T-helper 9 cell (primary cell): ENCODE measurements at regions not wholly inside any gene's neighbourhood (a gene's known extent, or its start where the extent isn't known, plus 50 kb on each side); places are given as distances from the start of the nearest gene placed in this dataset.
"Not testable (repeated sequence)": the region's sequence is repeated elsewhere in the genome, so short reads cannot be mapped to it uniquely, and the experiment has no call there.

Experiments used
- DNase-seq: peaks from one replicate; pipeline ENCODE4 v3.0.0-alpha.2; 2020

- DNase-seq, result no peak
These were observed 85.0 kb upstream of the FAM241A start for GRCh38 chr4:112060212-112060611.

- no peak for DNase-seq
These were observed 83.9 kb upstream of the FAM241A start for GRCh38 chr4:112061207-112061817.

GRCh38 chr4:112063260-112063659, 82.0 kb upstream of the FAM241A start:
- no peak for DNase-seq

DNA sequence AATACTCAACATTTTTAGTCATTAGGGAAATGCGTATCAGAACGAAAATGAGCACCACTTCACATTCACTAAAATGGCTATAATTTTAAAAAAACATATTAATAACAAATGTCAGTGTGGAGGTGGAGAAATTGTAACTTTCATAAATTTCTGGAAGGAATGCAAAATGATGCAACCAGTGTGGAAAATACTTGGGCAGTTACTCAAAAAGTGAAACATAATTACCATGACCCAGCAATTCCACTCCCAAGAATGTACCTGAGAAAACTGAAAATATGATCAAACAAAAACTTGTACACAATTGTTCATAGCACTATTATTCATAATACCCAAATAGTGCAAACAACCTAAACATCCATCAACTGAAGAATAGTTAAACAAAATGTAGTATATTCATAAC, 76.1 kb upstream of the FAM241A start:
- no peak for DNase-seq

DNA sequence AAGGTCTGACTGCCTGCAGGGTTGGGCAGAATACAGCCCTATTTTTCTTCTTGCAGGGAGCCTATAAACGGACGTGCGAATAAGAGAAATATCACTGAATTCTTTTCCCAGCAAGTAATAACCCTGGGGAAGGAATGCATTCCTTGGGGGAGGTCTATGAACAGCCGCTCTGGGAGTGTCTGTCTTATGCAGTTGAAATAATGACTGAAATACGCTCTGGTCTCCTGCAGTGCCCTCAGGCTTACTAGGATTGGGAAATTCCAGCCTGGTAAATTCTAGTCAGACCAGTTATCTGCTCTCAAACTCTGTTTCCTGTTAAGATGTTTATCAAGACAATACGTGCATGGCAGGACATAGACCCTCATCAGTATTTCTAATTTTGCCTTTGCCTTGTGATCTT, 72.1 kb upstream of the FAM241A start:
- no peak for DNase-seq

GRCh38 chr4:112075129-112075753, 70.0 kb upstream of the FAM241A start:
- DNase-seq, result no peak

DNA sequence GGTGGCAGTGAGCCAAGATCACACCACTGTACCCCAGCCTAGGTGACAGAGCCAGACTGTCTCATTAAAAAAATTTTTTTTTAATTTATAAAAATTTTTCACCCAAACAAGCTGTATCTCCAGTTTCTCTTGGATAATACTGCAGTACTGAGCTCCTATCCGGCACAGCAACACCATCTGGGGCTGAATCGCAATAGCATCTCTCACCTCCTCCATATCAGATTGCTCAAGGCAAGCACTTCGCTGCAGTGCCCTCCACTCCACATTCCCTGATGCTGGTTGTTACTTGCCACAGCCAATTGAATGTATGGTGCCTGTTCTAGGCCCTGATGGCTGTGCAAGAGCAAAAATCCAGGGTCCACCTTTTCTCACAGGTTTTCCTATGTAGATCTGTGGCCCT, 69.3 kb upstream of the FAM241A start:
- DNase-seq, result no peak

DNA sequence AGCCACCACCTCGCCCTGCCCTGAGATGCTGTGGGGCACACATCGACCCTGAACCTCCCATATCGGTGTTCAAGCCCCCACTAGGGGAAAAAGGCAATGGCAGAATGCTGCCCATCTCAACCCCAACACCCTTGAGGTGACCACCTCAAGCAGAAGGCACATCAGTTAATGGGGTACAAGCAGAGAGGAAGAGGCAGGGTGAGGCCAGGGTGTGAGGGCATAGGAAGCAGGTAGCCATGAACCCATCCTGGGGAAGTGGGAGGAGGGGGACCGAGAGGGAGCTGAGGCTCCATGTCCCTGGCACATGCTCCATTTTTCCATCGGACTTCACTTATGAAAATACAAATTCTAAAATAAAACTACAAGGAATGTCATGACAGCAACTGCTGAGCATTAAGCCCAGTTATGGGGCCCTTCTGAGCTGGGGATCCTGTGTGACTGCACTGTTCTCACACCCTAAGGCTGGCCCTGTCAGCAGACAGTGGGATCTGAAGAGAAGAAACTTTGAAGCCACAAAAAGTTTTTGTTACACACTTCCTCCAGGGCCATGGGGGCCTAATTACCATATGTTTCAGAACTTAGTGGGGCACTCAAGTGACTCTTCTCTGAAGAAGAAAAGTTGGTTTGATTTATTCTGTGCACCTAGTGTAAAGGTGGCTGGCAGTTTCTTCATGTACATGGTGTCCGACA, 68.2 kb upstream of the FAM241A start:
- DNase-seq, result no peak

GRCh38 chr4:112077743-112078142, 67.5 kb upstream of the FAM241A start:
- DNase-seq, result no peak

DNA sequence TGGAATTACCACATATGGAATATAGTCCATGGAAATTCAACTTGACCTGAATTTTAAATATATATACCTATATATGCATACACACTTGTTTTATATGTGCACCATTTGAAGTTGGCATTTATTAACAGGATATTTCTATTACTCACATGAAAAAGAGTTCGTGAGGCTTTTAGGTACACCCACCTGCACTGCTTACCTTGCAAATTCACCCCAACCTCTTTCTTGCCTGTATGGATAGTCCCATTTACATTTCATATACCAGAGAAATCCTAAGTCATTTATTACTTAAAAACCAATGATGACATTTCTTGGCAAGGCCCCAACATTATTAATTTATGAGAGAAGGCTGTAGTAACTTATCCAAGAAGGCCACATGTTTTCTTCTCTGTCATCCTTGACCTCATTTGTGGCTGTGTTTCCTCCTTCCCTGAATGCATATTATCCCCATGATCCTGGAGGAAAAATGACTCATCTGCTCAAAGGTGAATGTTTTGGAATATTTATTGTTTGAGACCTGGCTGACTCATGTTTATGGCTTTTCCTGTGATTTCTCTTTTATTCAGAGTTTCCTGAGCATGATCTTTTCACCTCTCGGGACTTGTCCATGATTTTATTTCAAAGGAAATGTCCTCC, 62.2 kb upstream of the FAM241A start:
- no peak for DNase-seq

DNA sequence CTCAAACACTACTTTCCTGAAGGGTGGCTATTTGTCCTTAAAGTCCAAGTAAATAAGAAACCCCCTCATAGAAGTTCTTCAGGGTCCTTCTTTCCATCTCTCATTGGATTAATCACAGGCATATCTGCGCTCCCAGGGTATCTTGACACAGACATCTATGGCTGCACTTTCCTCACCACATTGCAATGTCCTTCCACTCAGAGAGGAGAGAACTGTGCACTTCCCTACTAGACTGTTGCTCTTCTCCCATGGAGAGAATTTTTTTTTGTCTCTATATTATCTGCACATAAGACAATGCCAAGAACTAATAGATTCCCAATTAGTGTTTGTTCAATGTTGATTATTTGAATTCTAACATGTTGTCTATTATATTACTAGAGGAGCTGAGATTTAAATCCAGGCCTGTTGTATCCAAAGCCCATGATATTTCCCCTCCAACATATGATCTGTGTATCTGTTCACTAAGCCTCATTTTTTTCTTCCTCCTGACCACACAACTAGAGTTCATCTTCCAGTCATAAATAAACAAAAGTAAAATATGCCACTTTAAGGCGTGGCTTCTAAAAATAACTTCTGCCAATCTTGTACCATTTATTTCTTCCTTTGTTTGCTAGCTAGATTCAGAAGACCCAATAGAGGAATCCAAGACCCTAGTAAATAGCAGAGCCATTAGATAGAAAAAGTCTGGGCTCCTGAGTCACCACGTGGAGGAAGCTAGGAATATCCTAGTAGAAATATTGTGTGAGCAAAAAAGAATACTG, 61.5 kb upstream of the FAM241A start:
- no peak for DNase-seq

DNA sequence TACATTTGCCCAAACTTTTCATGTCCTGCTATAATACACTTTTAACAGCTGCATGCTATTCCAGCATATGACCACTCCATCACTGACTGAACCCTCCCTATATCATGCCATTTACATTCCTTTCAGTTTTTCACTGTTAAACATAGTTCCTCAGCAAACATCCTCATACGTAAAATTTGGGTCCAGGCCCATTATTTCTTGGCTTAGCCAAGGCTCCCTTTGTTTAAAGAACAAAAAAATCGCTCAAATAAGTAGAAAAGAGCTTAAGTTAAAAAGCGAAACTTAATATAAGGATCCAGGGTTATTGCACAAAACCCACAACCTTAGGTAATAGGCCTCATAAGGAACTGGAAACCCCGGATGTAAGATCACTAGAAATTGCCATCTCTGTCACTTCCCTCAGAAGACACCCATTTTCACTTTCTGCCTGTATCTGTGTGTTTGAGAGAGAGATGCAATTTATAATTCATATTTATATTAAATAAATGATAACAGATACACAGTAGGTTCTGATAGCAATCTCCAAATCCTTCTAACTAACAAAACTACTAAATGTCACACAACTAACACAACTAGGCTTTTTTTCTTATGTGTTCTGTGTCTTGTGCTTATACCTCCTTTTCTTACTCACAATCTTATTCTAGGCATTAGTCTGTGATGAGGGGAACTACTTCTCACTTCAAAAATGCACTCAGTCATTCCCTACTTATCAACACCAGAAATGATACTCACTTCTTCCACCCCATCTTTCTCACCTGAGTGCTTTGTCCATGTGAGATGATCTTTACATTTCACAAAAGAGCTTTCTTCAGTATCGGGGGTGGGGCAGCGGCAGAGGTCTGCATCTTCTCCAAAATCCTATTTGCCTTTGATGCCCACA, 59.9 kb upstream of the FAM241A start:
- DNase-seq, result no peak

GRCh38 chr4:112086036-112086434, 59.2 kb upstream of the FAM241A start:
- DNase-seq, result no peak

- DNase-seq, result not testable (repeated sequence)
These were observed 58.6 kb upstream of the FAM241A start for GRCh38 chr4:112086661-112087060.

GRCh38 chr4:112092330-112092729, 52.9 kb upstream of the FAM241A start:
- DNase-seq, result not testable (repeated sequence)

- DNase-seq, result no peak
These were observed 51.5 kb upstream of the FAM241A start for GRCh38 chr4:112093636-112094202.

GRCh38 chr4:112094330-112094729, 50.9 kb upstream of the FAM241A start:
- no peak for DNase-seq
